Activated CD8-positive, alpha-beta memory T cell treated with anti-CD3 and anti-CD28 coated beads for 48 hours (primary cell): ENCODE measurements at regions not wholly inside any gene's neighbourhood (a gene's known extent, or its start where the extent isn't known, plus 50 kb on each side); places are given as distances from the start of the nearest gene placed in this dataset.
"Not testable (repeated sequence)": the region's sequence is repeated elsewhere in the genome, so short reads cannot be mapped to it uniquely, and the experiment has no call there.

Source experiments
- DNase-seq, 3 experiments: peaks; one replicate each; pipeline ENCODE4 v3.0.0-alpha.2; 2020; ENCODE audit warnings: low read depth in 2 of 3, low spot score in 2 of 3

DNA sequence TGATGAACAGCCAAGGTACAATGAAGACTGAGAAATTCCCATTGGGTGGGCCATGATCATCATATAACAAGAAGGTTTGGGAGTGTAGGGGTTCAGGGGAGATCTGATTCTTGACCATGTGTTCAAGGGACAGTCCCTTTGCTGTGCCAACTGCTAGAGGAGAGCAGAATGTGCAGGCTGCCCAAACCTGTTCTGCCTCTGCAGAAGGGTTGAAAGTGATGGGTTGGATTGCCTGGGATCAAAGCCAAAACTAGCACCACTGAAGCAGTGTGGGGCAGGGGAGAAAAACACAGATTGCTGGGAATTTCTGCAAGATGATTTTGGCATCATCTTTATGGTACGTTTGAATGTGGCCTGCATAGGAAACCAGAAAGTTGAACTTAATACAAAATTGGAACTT is 303.9 kb downstream of the OTUD1 start:
- no peak for DNase-seq

DNA sequence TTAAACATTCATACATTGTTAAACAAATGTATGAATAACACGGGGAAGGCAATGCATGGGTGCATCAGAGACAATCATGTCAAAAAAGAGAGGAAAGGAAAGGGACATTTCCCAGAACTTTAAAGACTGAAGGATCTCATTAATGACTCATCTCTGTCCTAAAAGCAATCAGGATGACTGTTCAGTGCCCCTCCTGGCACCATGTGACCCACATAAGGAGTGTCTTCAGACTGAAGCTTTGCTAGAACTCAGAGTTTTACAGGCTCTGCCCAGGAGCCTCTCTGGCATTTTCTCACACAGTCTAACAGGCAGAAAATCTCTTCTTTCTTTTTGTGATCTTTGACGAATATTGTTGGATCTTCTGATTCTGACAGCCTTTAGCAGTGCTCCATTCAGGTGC is 315.3 kb downstream of the OTUD1 start:
- no peak for DNase-seq

DNA sequence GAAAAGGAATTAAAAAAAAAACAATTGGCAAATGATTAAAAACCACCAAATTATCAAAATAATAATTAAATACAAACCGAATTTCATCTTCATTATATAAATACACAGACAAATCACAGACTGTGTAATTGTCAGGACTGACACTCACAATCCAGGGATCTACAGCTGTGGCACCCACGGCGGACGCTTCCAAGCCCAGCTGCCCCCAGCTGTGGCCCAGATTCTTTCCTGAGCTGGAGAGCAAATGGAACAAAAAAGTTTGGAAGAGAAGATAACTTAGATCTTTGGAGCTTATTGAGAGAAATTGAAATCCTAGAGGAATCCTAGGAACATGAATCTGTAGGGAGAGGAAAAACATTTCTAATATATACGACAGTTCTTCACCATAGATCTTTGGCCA is 316.1 kb downstream of the OTUD1 start:
- DNase-seq = no peak

DNA sequence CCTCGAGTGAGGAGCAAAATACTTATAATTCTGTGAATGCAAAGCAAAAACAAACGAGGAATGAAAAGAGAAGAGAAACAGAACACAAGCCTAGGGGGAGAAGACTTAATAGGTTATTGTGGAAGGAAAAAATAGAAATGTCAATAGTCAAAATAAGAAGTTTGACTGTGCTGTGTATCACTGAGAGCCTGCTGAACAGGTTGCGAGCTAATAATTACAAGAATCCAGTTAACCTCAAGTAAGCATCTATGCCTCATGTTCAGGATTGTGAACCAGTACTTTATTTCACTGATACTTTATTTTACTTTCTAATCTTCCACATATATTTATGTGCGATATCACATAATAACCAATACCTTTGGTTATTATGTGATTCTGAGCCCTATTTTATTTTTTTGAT is 316.7 kb downstream of the OTUD1 start:
- DNase-seq = no peak

DNA sequence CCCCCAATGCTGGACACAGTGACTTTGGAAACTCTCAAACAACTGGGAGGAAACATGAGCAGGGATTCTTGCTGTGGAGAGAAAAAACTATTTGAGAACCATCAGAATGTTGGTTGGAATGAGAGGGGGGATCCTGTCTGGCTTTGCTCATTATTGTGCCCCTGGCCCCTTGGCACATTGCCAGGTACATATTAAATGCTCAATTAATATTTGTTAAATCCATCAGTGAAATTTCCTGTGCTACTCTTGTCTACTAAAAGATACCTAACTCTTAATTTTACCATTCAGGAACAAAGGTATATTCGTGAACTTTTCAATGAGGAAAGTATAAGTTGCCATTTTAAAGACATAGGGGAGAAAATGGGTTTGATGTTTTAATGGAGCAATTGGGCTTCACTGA is 329.4 kb downstream of the OTUD1 start:
- no peak for DNase-seq

DNA sequence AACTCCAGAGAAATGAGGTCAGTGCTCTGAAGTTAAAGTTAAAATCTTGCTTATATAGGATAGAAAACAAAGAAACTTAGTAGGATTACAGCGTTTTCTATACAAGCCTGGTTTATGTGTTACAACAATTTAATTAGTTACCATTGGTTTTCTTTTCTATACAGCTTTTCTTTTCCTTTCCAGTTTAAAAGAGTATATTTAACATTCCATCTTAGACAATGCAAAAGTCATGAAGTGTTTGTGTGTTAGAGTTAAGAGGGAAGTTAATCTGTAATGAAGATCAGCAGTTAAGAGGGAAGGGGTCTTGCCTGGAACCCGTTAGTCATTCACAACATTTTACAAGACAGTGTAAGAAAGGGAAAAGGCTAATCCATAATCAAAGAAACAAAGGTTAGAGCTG is 338.3 kb downstream of the OTUD1 start:
- DNase-seq = no peak

DNA sequence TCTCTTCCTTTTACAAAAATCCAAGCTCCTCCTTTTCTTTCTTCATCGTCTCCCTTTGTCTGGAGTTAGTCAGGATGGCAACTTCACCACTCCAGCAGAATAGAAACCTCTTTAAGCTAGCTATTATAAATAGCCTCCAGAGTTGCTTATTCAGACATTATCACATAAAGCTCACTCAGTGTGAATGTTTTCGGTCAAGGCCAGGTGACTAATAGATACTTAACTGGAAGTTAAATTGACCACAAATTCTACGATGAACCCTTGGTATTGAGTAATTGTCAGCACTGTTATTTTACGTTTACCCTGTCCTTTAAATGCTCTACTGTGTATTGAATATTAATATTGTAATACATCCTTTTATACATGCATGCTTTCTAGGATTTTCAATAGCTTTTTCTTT is 340.4 kb downstream of the OTUD1 start:
- DNase-seq = no peak

DNA sequence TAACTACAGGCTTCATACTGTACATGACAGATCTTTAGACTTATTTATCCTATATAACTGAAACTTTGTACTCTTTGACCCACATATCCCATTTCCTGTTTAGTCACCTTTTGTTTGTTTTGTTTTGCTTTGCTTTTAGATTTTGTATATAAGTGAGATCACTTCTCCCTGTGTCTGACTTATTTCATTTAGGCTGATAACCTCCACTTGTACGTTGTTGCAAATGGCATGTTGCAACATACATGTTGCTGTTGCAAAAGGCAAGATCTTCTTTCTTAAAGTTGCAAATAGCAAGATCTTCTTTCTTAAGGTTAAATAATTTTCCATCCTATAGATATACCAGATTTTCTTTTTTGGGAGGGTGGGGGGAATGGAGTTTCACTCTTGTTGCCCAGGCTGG is 341.5 kb downstream of the OTUD1 start:
- DNase-seq = no peak

DNA sequence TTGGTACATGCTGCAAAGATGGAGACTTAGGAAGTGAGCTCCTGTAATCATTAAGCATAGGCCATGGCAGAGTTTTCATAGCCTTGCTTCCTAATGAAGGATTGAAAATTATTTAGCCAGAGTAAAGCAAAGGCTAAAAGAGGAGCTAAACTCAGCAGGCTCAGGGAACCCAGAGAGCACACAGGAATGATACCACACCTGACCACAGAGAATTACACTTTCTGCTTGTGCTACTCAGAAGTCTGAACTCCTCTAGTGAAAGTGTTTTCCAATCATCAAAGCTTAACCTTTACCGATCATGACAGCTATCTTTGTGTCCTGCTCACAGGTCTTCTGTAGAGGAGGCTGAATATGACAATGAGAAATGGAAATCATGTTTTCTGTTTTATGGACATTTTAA is 347.7 kb downstream of the OTUD1 start:
- DNase-seq = no peak

DNA sequence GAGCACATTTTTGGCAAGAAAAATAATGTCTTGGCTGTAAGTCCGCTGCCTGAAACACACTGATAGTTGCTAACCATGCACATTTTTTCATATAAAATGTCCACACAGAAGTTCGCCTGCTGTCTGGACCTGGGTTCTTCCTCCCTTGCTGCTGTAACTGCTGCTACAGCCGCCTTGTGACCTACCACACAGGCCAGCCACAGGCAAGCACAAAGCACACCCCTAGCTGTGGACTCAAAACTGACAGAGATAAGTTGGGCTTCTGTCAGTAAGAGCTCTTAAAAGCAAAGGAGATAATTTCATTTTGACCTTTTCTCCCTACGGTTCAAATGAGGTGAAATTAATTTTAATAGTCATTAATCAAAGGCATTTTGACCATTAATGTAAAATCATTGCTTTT is 354.7 kb downstream of the OTUD1 start:
- DNase-seq = no peak

DNA sequence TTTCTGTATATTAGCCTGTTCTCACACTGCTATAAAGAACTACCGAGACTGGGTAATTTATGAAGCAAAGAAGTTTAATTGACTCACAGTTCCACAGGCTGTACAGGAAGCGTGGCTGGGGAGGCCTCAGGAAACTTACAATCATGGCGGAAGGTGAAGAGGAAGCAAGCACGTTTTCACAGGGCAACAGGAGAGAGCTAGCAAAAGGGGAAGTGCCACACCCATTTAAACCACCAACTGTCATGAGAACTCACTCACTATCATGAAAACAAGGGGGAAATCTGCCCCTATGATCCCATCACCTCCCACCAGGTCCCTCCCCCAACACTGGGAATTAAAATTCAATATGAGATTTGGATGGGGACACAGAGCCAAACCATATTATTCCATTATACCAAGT is 358.6 kb downstream of the OTUD1 start:
- DNase-seq = not testable (repeated sequence)

DNA sequence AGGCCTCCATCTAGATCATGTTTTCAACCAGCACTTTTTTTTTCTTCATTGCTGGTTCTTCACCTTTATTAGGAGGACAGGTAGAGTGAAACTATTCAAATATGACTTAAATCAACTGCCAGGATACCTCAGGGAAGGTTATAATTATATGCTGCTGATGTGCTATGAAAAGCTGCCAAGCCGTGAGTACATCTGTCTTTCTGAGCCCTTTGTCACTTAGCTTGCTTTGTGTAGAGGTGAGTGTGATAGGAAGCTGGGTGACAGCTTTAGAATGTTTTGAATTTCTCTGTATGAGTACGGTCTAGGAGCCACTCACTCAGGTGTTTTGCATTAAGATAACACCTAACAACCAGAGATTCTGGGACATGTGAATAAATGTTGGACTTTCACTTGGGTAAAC is 365.2 kb downstream of the OTUD1 start:
- DNase-seq = no peak

DNA sequence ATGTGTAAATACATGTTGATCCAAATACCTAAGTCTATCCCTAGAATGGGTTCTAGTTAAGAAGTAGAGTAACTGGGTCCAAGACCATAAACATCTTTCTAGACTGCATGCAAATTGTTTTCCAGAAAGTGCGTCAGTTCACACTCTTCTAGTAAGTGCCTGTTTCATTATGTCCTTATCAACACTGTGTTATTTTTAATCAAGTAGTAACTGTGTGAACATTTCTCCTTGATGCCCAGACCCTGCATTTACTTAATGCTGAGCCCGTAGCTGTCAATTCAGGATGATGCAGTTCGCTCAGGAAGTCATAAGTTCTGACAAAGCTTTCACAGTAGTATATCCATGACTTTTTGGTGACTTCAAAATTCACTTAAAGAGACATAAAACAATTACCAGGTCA is 374.8 kb downstream of the OTUD1 start:
- no peak for DNase-seq

DNA sequence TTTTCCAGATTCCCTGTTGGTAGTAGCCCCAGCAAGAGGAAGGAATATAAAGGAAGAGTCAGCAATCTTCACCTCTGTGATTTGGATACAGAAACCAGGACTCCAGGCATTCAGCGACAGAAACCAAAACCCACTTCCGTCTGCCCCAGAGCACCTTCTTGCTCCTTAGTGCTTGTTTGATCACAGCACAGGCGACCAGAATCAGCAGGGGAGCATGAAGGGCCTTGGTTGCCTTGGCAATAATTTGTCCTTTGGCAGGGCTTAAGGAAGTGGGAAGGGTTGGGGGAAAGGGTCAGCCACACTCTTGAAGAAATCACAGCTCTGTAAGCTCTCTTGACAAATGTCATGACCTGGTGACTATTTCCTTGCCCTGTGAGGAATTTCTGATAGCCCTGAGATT is 379.6 kb downstream of the OTUD1 start:
- DNase-seq = no peak

DNA sequence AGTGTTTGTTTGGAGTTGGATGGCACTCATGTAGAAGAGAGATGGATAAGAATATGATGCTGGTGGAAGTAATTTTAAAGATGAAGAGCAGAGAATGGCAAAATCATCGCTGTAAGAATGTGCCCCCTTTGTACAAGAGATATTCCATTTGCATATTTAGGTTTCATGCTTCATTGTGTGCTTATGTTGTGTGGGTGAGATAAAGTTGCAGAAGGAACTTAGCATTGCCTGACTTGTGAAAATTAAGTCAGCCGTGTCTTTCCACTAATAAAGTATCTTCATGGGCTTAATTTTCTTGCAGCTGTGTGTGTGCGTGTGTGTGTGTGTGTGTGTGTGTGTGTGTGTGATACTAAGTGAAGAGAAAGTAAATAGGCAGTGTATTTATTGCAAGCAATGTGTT is 381.9 kb downstream of the OTUD1 start:
- DNase-seq = no peak

DNA sequence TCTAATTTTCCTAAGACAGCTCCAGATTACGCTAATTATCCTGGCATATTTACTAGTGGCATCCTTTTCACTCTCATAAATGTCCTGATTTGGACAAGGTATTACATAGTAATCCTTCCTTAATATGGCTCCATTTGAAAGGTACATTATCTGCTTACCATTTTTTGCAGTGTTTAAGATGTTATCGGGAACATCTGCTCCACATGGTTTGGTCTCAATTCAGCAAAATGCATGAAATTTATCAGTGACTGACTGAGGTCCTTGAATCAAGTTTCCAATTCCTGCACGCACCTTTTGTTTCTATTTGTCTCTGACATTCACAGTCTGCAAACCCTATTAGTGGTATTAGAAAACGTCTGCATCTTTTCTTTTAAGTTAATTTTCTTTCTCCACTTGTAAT is 384.1 kb upstream of the KIAA1217 start:
- DNase-seq = no peak

DNA sequence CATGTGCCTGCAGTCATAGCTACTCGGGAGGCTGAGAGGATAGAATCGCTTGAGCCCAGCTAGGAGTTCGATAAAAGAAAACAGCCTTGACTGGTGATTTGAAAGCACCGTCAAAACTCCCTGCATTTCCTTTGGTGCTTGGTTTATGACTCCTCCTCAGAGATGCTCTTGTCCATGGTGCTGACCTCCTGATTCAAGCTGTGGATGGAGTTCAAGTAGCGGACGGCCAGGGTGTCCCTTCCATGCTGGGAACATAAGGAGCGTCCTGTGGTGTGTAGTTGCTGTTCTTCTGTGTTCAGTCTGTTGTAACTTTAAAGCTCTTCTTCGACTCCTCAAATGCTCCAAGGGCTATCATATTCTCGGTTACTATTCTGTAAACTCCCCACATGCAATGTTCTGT is 382.5 kb upstream of the KIAA1217 start:
- DNase-seq = no peak

DNA sequence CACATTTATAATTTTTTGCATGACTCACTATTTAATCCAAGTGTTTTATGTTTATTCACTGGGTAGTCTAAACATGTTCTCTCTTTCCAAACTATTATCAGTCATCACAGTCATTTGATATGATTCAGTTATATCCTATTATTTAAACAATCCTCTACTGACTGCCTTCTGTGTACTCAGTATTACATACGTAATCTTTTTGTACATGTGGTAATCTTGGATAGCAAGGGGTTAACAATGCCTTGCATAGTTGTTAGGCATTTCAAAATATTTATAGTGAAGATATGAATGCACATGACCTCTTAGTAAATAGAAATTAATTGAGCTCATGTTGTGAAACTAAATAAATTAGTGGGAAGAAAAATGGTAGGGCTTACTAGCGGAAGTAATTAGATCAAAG is 379.4 kb upstream of the KIAA1217 start:
- DNase-seq = no peak

DNA sequence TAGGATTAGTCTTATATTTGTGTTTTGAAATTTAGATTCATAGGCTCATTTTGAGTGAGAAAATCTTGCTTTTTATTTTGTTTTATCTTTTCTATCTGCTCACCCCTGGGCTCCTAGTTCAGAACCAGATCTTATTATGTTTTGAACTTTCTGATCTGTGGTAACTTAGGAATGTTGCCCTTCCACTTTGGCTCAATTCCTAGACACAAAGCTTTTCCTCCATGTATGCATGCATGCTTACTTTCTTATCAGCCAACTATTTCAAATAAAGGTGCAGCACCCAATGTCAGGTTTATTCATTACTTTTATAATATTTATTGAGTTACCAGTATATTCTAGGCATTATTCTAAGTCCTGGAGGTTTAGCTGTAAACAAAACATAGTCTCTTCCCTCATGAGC is 374.8 kb upstream of the KIAA1217 start:
- DNase-seq = no peak

DNA sequence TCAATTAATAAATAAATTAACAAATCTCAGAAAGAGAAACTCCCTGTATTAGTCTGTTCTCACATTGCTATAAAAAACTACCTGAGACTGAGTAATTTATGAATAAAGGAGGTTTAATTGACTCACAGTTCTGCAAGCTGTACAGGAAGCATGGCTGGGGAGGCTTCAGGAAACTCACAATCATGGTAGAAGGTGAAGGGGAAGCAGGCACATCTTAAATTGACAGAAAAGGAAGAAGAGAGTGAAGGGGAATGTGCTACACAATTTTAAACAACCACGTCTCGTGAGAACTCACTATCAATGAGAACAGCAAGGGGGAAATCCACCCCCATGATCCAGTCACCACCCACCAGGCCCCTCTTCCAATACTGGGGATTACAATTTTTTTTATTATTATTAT is 358.3 kb upstream of the KIAA1217 start:
- DNase-seq = no peak

DNA sequence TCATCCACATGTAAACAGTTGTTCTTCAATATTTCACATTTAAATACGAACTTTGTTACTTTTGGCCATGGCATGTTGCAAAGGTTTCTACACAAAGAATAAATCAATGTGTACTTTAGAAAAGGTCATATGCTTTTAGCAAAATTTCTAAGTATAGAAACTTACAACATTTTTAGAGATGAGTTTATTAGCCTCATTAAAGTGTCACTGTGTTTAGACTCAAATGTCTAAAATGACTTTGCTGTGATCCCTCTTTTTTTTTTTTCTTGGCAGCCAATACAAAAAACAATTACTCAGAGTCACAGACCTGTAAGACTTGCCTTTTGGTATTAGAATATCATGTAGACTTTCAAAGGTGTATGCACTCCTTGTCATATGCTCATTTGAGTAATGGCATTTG is 349.3 kb upstream of the KIAA1217 start:
- no peak for DNase-seq

DNA sequence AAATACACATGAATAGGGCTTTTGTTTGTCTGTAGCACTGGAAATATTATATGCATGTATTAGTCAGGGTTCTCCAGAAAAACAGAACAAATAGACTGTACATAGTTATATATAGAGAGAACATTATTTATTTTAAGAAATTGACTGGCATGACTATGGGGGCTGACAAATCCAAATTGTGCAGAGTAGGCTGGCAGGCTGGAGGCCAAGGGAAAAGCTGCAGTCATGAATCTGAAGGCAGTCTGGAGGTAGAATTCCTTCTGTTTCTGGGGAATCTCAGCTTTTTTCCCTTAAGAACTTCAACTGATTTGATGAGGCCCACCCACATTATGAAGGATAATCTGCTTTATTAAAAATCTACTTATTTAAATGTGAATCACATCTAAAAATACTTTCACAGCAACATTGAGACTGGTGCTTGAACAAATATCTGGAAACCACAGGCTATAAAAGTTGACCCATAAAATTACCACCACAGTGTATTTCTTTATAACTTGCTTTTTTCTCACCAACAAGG is 344.2 kb upstream of the KIAA1217 start:
- DNase-seq = no peak

DNA sequence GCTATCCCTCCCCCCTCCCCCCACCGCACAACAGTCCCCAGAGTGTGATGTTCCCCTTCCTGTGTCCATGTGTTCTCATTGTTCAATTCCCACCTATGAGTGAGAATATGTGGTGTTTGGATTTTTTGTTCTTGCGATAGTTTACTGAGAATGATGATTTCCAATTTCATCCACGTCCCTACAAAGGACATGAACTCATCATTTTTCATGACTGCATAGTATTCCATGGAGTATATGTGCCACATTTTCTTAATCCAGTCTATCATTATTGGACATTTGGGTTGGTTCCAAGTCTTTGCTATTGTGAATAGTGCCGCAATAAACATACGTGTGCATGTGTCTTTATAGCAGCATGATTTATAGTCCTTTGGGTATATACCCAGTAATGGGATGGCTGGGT is 342.0 kb upstream of the KIAA1217 start:
- DNase-seq = not testable (repeated sequence)

DNA sequence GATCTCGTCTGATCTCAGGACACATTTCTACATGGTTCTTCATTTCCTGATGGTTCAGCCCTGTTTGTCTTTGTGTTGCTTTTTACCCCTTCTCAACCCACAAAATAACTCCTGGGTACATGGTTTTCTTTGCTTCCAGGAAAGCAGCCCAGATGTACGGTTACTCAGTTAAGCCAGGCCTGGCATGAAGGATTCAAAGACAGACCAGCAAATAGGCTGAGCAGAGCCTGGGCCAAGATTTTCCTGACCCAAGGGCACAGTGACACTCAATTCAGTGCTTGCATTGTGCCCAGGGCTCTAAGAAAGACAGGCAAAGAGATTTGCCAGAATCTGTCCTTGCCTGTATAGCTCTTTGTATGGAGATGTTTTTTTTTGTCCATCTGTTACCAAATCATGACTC is 340.8 kb upstream of the KIAA1217 start:
- DNase-seq = no peak
